Tibial nerve (tissue), 4 donors: ENCODE measurements at regions not wholly inside any gene's neighbourhood (a gene's known extent, or its start where the extent isn't known, plus 50 kb on each side); places are given as distances from the start of the nearest gene placed in this dataset.

Source experiments
- EP300 ChIP-seq, 2 donors: sonication (generic); formaldehyde crosslinking; IDR thresholded peaks; one replicate each; pipeline ENCODE4 v1.6.1; 2017; ENCODE audit warnings: antibody characterized with exemption in 2 of 2, mild to moderate bottlenecking in 1 of 2
- POLR2A ChIP-seq, 2 donors: fragments of 450-650 bp; IDR thresholded peaks; one replicate each; pipeline ENCODE4 v1.6.1; 2017; ENCODE audit warnings: antibody characterized with exemption in 2 of 2, mild to moderate bottlenecking in 2 of 2, moderate library complexity in 2 of 2
- TF ChIP-seq, protein P1 (sequence below), 5 experiments: fragments of 200-600 bp in 3 of 5; fragments of 450-650 bp in 2 of 5; sonication (generic) in 3 of 5; IDR thresholded peaks; one replicate each; pipeline ENCODE4 v1.5.1; 2016 to 2019; ENCODE audit warnings: antibody characterized with exemption in 5 of 5, mild to moderate bottlenecking in 3 of 5, moderate library complexity in 2 of 5

DNA sequence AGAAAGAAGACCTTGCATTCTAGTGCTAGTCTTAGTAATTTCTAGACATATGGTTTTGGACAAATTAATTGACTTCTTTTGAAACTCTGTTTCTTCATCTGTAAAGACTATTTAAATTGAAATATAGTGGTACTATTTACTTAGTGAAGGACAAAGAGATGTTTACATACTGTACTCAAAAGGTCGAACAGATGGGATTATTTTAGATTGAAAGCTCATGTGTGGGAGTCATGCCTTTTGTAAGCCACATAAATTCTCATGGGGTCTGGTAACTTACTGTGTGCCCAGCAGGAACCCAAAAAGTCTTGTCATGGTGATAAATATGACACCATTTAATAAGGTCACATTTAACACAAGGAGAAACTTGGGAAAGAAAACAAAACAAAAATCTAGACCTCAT lies 368.2 kb upstream of the CITED2 start:
- TF ChIP-seq, protein P1, sequence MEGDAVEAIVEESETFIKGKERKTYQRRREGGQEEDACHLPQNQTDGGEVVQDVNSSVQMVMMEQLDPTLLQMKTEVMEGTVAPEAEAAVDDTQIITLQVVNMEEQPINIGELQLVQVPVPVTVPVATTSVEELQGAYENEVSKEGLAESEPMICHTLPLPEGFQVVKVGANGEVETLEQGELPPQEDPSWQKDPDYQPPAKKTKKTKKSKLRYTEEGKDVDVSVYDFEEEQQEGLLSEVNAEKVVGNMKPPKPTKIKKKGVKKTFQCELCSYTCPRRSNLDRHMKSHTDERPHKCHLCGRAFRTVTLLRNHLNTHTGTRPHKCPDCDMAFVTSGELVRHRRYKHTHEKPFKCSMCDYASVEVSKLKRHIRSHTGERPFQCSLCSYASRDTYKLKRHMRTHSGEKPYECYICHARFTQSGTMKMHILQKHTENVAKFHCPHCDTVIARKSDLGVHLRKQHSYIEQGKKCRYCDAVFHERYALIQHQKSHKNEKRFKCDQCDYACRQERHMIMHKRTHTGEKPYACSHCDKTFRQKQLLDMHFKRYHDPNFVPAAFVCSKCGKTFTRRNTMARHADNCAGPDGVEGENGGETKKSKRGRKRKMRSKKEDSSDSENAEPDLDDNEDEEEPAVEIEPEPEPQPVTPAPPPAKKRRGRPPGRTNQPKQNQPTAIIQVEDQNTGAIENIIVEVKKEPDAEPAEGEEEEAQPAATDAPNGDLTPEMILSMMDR (IDR thresholded peaks at IDR 0.05) = no peak
- no peak for TF ChIP-seq EP300 (IDR thresholded peaks at IDR 0.05)
- no peak for TF ChIP-seq POLR2A (IDR thresholded peaks at IDR 0.05)
